GM18951 (cell line): ENCODE measurements at regions not wholly inside any gene's neighbourhood (a gene's known extent, or its start where the extent isn't known, plus 50 kb on each side); places are given as distances from the start of the nearest gene placed in this dataset.

ENCODE experiments used
- POLR2A ChIP-seq: IDR thresholded peaks from 4 replicates; pipeline ENCODE4 v1.6.1; 2011; ENCODE audit warnings: mild to moderate bottlenecking; ENCODE audit not compliant: insufficient read length, insufficient read depth; ENCODE audit errors: extremely low read depth
- in situ Hi-C: fragments of 300-500 bp; cut with MboI; formaldehyde crosslinking; loops from one replicate; pipeline ENCODE4 v1.12.0; 2022; ENCODE audit warnings: low sequenced_read_pairs, mixed read lengths, inconsistent platforms; ENCODE audit not compliant: unreplicated experiment

- no peak for TF ChIP-seq POLR2A
- in situ Hi-C loops, result no loop called here
Observed at GRCh38 chr5:82786748-82787147, 290.4 kb downstream of the TMEM167A start.

- in situ Hi-C loops, result no loop called here
Observed at GRCh38 chr5:82785882-82786509, 291.2 kb downstream of the TMEM167A start.

GRCh38 chr5:82785456-82785855 lies 291.7 kb downstream of the TMEM167A start:
- TF ChIP-seq POLR2A, result no peak
- in situ Hi-C loops, result no loop called here

More at GRCh38 chr5:82785882-82786509, 291.2 kb downstream of the TMEM167A start:
- no peak for TF ChIP-seq POLR2A

GRCh38 chr5:82784521-82784920 lies 292.7 kb downstream of the TMEM167A start:
- no peak for TF ChIP-seq POLR2A
- in situ Hi-C loops, result no loop called here

- in situ Hi-C loops, result no loop called here
- TF ChIP-seq POLR2A, result no peak
Observed at GRCh38 chr5:82777106-82777505, 300.1 kb downstream of the TMEM167A start.

- in situ Hi-C loops, result no loop called here
- TF ChIP-seq POLR2A, result no peak
Observed at GRCh38 chr5:82772281-82772680, 304.9 kb downstream of the TMEM167A start.

GRCh38 chr5:82766206-82766605 lies 311.0 kb downstream of the TMEM167A start:
- no peak for TF ChIP-seq POLR2A
- in situ Hi-C loops, result no loop called here

- no peak for TF ChIP-seq POLR2A
- in situ Hi-C loops, result no loop called here
Observed at GRCh38 chr5:82765765-82766164, 311.4 kb downstream of the TMEM167A start.

- in situ Hi-C loops, result no loop called here
- no peak for TF ChIP-seq POLR2A
Observed at GRCh38 chr5:82760856-82761255, 316.3 kb downstream of the TMEM167A start.

GRCh38 chr5:82758881-82759280 lies 318.3 kb downstream of the TMEM167A start:
- TF ChIP-seq POLR2A, result no peak
- in situ Hi-C loops, result no loop called here

- in situ Hi-C loops, result no loop called here
- no peak for TF ChIP-seq POLR2A
Observed at GRCh38 chr5:82754759-82755158, 322.4 kb downstream of the TMEM167A start.

- TF ChIP-seq POLR2A, result no peak
- in situ Hi-C loops, result no loop called here
Observed at GRCh38 chr5:82754036-82754746, 323.0 kb downstream of the TMEM167A start.

- in situ Hi-C loops, result no loop called here
- TF ChIP-seq POLR2A, result no peak
Observed at GRCh38 chr5:82753374-82753773, 323.8 kb downstream of the TMEM167A start.

- TF ChIP-seq POLR2A, result no peak
- in situ Hi-C loops, result no loop called here
Observed at GRCh38 chr5:82749461-82749820, 327.8 kb downstream of the TMEM167A start.
